Keratinocyte (primary cell): ENCODE measurements at regions not wholly inside any gene's neighbourhood (a gene's known extent, or its start where the extent isn't known, plus 50 kb on each side); places are given as distances from the start of the nearest gene placed in this dataset.

Experiments
- DNase-seq: peaks from one replicate; pipeline ENCODE4 v3.0.0-alpha.2; 2011; ENCODE audit warnings: low read depth, missing footprints, low spot score
- FAIRE-seq: peaks from 2 replicates; lab custom pipeline; 2011; peaks lifted over from hg19 to GRCh38; lab: Jason Lieb, UNC
- H2AFZ ChIP-seq: 2 replicates; pipeline ENCODE4 v1.6.0; 2012; ENCODE audit warnings: low read length, control low read depth, inconsistent platforms; ENCODE audit not compliant: control insufficient read depth
- H3K27ac ChIP-seq: 2 replicates; pipeline ENCODE4 v1.5.1; 2011; ENCODE audit warnings: low read length; ENCODE audit not compliant: control insufficient read depth, insufficient read depth
- H3K27me3 ChIP-seq: 3 replicates; pipeline ENCODE4 v1.6.0; 2011; ENCODE audit warnings: low read length; ENCODE audit not compliant: control insufficient read depth, insufficient read depth; ENCODE audit errors: extremely low read depth
- H3K36me3 ChIP-seq, 2 experiments: 2 replicates in 1 of 2; 3 replicates in 1 of 2; pipeline ENCODE4 v1.5.1; 2011; ENCODE audit warnings: low read length in 2 of 2, mild to moderate bottlenecking in 1 of 2; ENCODE audit not compliant: control insufficient read depth in 2 of 2, insufficient read depth in 2 of 2; ENCODE audit errors: extremely low read depth in 1 of 2
- H3K4me1 ChIP-seq: 3 replicates; pipeline ENCODE4 v1.5.1; 2011; ENCODE audit warnings: low read length; ENCODE audit not compliant: control insufficient read depth, insufficient read depth; ENCODE audit errors: extremely low read depth
- H3K4me2 ChIP-seq: 3 replicates; pipeline ENCODE4 v1.6.0; 2011; ENCODE audit warnings: low read depth, low read length; ENCODE audit not compliant: control insufficient read depth, insufficient read depth; ENCODE audit errors: extremely low read depth
- H3K4me3 ChIP-seq, 3 experiments: fragments of 200-600 bp in 1 of 3; sonication (generic) in 1 of 3; 2 replicates in 2 of 3; 3 replicates in 1 of 3; pipeline ENCODE4 v1.5.1; 2011 to 2016; ENCODE audit warnings: low read length in 3 of 3, mild to moderate bottlenecking in 3 of 3, control low read depth in 2 of 3, inconsistent platforms in 1 of 3, low read depth in 1 of 3, mixed read lengths in 1 of 3, mixed run types in 1 of 3, moderate library complexity in 1 of 3; ENCODE audit not compliant: control insufficient read depth in 2 of 3, insufficient read depth in 2 of 3; ENCODE audit errors: extremely low read depth in 1 of 3
- H3K79me2 ChIP-seq: 2 replicates; pipeline ENCODE4 v1.6.0; 2012; ENCODE audit warnings: low read length; ENCODE audit not compliant: control insufficient read depth, insufficient read depth
- H3K9ac ChIP-seq: 3 replicates; pipeline ENCODE4 v1.6.0; 2011; ENCODE audit warnings: low read length; ENCODE audit not compliant: control insufficient read depth, insufficient read depth; ENCODE audit errors: extremely low read depth
- H3K9me1 ChIP-seq: 3 replicates; pipeline ENCODE4 v1.6.0; 2011; ENCODE audit warnings: low read length; ENCODE audit not compliant: control insufficient read depth, insufficient read depth; ENCODE audit errors: extremely low read depth
- H3K9me3 ChIP-seq: 2 replicates; pipeline ENCODE4 v1.5.1; 2012; ENCODE audit warnings: low read depth, low read length; ENCODE audit not compliant: control insufficient read depth
- H4K20me1 ChIP-seq: 3 replicates; pipeline ENCODE4 v1.6.0; 2011; ENCODE audit warnings: low read length; ENCODE audit not compliant: control insufficient read depth, insufficient read depth; ENCODE audit errors: extremely low read depth
- EZH2 ChIP-seq: IDR thresholded peaks from one replicate; pipeline ENCODE4 v1.6.1; 2012; ENCODE audit warnings: inconsistent platforms, mild to moderate bottlenecking, low read length, moderate library complexity
- dilution Hi-C: fragments of 300-500 bp; cut with MboI; formaldehyde crosslinking; loops from one replicate; pipeline ENCODE4 v1.7.0; 2020; ENCODE audit warnings: low sequenced_read_pairs; ENCODE audit not compliant: extremely low pct_ligation_motif_present
- TF ChIP-seq, protein P1 (sequence below), 3 experiments: IDR thresholded peaks in 1 of 3; conservative IDR thresholded peaks in 1 of 3; optimal IDR thresholded peaks in 1 of 3; 2 replicates in 2 of 3; 3 replicates in 1 of 3; pipeline versions ENCODE3 to v1.5.1; 2011; ENCODE audit warnings: low read length in 3 of 3, mild to moderate bottlenecking in 3 of 3, moderate library complexity in 2 of 3, control low read depth in 1 of 3, inconsistent platforms in 1 of 3; ENCODE audit not compliant: insufficient read depth in 2 of 3; ENCODE audit errors: extremely low read depth in 1 of 3

DNA sequence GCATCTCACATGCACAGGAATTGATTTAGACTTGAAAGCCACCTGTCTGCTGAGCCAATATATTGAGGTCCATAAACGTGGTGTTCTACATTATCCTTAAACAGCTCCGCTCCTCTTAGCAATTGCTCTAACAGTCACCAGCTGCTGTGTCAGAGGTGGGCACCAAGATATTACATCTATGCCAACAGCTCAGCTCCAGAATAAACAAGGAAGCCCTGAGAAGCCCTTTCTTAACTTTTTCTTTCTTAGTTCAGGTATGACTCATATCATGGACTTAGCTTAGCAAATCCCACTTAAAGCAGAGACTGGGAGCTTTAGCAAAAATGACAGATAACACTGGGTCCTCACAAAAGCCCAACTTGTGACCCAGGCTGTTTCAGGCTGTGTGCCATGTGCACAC, 436.6 kb downstream of the IRS1 start:
- H3K4me3 ChIP-seq, result no peak overlapping the region
- no peaks in the 10 kb centered on the region for H3K9me1 ChIP-seq
- no peaks in the 10 kb centered on the region for H3K79me2 ChIP-seq
- dilution Hi-C loops, result no loop called here
- FAIRE-seq (no peak), DNase-seq (no peak)
- no peaks in the 10 kb centered on the region for H3K27me3 ChIP-seq
- no peaks in the 10 kb centered on the region for H3K9me3 ChIP-seq
- TF ChIP-seq, protein P1, sequence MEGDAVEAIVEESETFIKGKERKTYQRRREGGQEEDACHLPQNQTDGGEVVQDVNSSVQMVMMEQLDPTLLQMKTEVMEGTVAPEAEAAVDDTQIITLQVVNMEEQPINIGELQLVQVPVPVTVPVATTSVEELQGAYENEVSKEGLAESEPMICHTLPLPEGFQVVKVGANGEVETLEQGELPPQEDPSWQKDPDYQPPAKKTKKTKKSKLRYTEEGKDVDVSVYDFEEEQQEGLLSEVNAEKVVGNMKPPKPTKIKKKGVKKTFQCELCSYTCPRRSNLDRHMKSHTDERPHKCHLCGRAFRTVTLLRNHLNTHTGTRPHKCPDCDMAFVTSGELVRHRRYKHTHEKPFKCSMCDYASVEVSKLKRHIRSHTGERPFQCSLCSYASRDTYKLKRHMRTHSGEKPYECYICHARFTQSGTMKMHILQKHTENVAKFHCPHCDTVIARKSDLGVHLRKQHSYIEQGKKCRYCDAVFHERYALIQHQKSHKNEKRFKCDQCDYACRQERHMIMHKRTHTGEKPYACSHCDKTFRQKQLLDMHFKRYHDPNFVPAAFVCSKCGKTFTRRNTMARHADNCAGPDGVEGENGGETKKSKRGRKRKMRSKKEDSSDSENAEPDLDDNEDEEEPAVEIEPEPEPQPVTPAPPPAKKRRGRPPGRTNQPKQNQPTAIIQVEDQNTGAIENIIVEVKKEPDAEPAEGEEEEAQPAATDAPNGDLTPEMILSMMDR (optimal IDR thresholded peaks at IDR 0.05 in 1 of 3, IDR thresholded peaks at IDR 0.05 in 1 of 3, conservative IDR thresholded peaks at IDR 0.05 in 1 of 3; ENCODE audit: extremely low read depth in 1 of 3, insufficient read depth in 2 of 3, low read length in 3 of 3), result no peak
- no peak for TF ChIP-seq EZH2
- H3K36me3 ChIP-seq, result no peaks in the 10 kb centered on the region
- no peak overlapping the region for H3K9ac ChIP-seq
- peaks cover 2% of the 10 kb centered on the region for H3K4me1 ChIP-seq
- H2AFZ ChIP-seq, result no peak overlapping the region
- H4K20me1 ChIP-seq, result no peaks in the 10 kb centered on the region
- no peak overlapping the region for H3K4me2 ChIP-seq
- no peak overlapping the region for H3K27ac ChIP-seq

DNA sequence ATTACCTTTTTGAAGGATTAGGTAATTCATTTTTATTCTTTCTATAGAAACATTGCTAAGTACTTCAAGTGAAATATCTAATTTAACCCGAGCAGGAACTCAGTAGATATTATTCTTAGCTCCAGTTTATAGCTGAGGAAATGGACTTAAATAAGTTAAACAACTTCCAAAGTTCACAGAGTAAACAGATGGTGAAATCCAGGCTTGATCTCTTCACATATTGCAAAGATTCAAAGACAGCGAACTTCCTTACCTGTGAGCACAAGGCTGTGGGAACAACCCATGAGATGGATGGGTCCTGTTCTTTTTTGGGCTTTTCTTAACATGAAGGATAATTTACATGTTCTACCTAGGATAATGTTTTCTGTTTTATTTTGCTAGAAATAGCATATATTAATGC, 439.0 kb downstream of the IRS1 start:
- no peak overlapping the region for H2AFZ ChIP-seq
- no peaks in the 10 kb centered on the region for H3K9me3 ChIP-seq
- TF ChIP-seq, protein P1 (optimal IDR thresholded peaks at IDR 0.05 in 1 of 3, IDR thresholded peaks at IDR 0.05 in 1 of 3, conservative IDR thresholded peaks at IDR 0.05 in 1 of 3; ENCODE audit: extremely low read depth in 1 of 3, insufficient read depth in 2 of 3, low read length in 3 of 3), result no peak
- no peak for TF ChIP-seq EZH2
- no peak overlapping the region for H3K4me2 ChIP-seq
- no peaks in the 10 kb centered on the region for H3K9me1 ChIP-seq
- H3K79me2 ChIP-seq, result no peaks in the 10 kb centered on the region
- DNase-seq (no peak), FAIRE-seq (no peak)
- H4K20me1 ChIP-seq, result no peaks in the 10 kb centered on the region
- H3K27me3 ChIP-seq, result no peaks in the 10 kb centered on the region
- H3K4me1 ChIP-seq, result peaks cover 2% of the 10 kb centered on the region
- no peak overlapping the region for H3K9ac ChIP-seq
- no peak overlapping the region for H3K27ac ChIP-seq
- no peaks in the 10 kb centered on the region for H3K36me3 ChIP-seq
- H3K4me3 ChIP-seq, result no peak overlapping the region
- dilution Hi-C loops, result no loop called here
